Stimulated activated naive CD8-positive, alpha-beta T cell treated with anti-CD3 and anti-CD28 coated beads, Interleukin-15, amount 100 ng/mL, for 72 hours (primary cell): ENCODE measurements at regions not wholly inside any gene's neighbourhood (a gene's known extent, or its start where the extent isn't known, plus 50 kb on each side); places are given as distances from the start of the nearest gene placed in this dataset.
A peak's percentile ranks its signal among the peaks of the same experiment; 100 is the strongest.

Experiments used
- ATAC-seq: fragments of 150-1000 bp; cut with Tn5 transposase; 2 replicates; pipeline ENCODE4 v1.10.0; 2021; ENCODE audit warnings: mild to moderate bottlenecking, moderate library complexity
- DNase-seq, 2 donors: peaks; one replicate each; pipeline ENCODE4 v3.0.0; 2021 to 2022
- H3K27ac Mint-ChIP-seq, 2 donors: one replicate each; pipeline ENCODE4 v1.8.0; 2022; ENCODE audit warnings: mild to moderate bottlenecking in 2 of 2, mixed read lengths in 2 of 2, moderate library complexity in 2 of 2
- H3K27me3 Mint-ChIP-seq: one replicate; pipeline ENCODE4 v1.8.0; 2022; ENCODE audit warnings: mixed read lengths
- H3K4me1 Mint-ChIP-seq: one replicate; pipeline ENCODE4 v1.8.0; 2022; ENCODE audit warnings: mild to moderate bottlenecking, mixed read lengths
- H3K4me3 Mint-ChIP-seq, 2 donors: one replicate each; pipeline ENCODE4 v1.8.0; 2022; ENCODE audit warnings: mild to moderate bottlenecking in 2 of 2, mixed read lengths in 2 of 2, moderate library complexity in 1 of 2
- H3K9me3 Mint-ChIP-seq, 2 donors: one replicate each; pipeline ENCODE4 v1.8.0; 2022; ENCODE audit warnings: mixed read lengths in 2 of 2

- DNase-seq (no peak), ATAC-seq (no peak)
- no peaks in the 10 kb centered on the region for H3K9me3 Mint-ChIP-seq
- no peaks in the 10 kb centered on the region for H3K4me1 Mint-ChIP-seq
- no peak overlapping the region for H3K27ac Mint-ChIP-seq
- no peaks in the 10 kb centered on the region for H3K27me3 Mint-ChIP-seq
- H3K4me3 Mint-ChIP-seq: no peak overlapping the region
Observed at GRCh38 chr18:8484951-8485350, 124.3 kb upstream of the RAB12 start.

- H3K4me3 Mint-ChIP-seq: no peak overlapping the region
- H3K9me3 Mint-ChIP-seq: no peaks in the 10 kb centered on the region
- H3K27me3 Mint-ChIP-seq: peaks cover 13% of the 10 kb centered on the region
- H3K27ac Mint-ChIP-seq: no peak overlapping the region
- H3K4me1 Mint-ChIP-seq: no peaks in the 10 kb centered on the region
- ATAC-seq: no peak
- no peak for DNase-seq
Observed at GRCh38 chr18:8489761-8490160, 119.5 kb upstream of the RAB12 start.

GRCh38 chr18:8491516-8491915, 117.7 kb upstream of the RAB12 start:
- no peaks in the 10 kb centered on the region for H3K4me1 Mint-ChIP-seq
- no peaks in the 10 kb centered on the region for H3K9me3 Mint-ChIP-seq
- H3K27me3 Mint-ChIP-seq: peaks cover 23% of the 10 kb centered on the region
- H3K4me3 Mint-ChIP-seq: no peak overlapping the region
- DNase-seq (no peak), ATAC-seq (no peak)
- no peak overlapping the region for H3K27ac Mint-ChIP-seq

- no peak overlapping the region for H3K27ac Mint-ChIP-seq
- H3K27me3 Mint-ChIP-seq: peaks cover 23% of the 10 kb centered on the region
- no peak overlapping the region for H3K4me3 Mint-ChIP-seq
- ATAC-seq (no peak), DNase-seq (no peak)
- no peaks in the 10 kb centered on the region for H3K9me3 Mint-ChIP-seq
- no peaks in the 10 kb centered on the region for H3K4me1 Mint-ChIP-seq
Observed at GRCh38 chr18:8493141-8493540, 116.1 kb upstream of the RAB12 start.

- Mint-ChIP-seq H3K27ac (no peak overlapping the region), H3K9me3 (no peaks in the 10 kb centered on the region), H3K4me3 (no peak overlapping the region), H3K27me3 (peaks cover 23% of the 10 kb centered on the region), H3K4me1 (no peaks in the 10 kb centered on the region)
- ATAC-seq (peak; percentile 5), DNase-seq (no peak)
Observed at GRCh38 chr18:8496186-8496585, 113.1 kb upstream of the RAB12 start.

- DNase-seq (no peak), ATAC-seq (no peak)
- Mint-ChIP-seq H3K9me3 (no peaks in the 10 kb centered on the region), H3K4me3 (no peak overlapping the region), H3K27me3 (peaks cover 16% of the 10 kb centered on the region), H3K4me1 (no peaks in the 10 kb centered on the region), H3K27ac (no peak overlapping the region)
Observed at GRCh38 chr18:8498905-8499304, 110.3 kb upstream of the RAB12 start.

GRCh38 chr18:8499810-8500675, 109.2 kb upstream of the RAB12 start:
- peaks cover 10% of the 10 kb centered on the region for H3K27me3 Mint-ChIP-seq
- H3K9me3 Mint-ChIP-seq: no peaks in the 10 kb centered on the region
- peak overlapping the region in 1 of 2 donors; percentile 6 for H3K27ac Mint-ChIP-seq
- H3K4me1 Mint-ChIP-seq: no peaks in the 10 kb centered on the region
- DNase-seq: no peak
- ATAC-seq: no peak
- no peak overlapping the region for H3K4me3 Mint-ChIP-seq

- Mint-ChIP-seq H3K27ac (no peak overlapping the region), H3K4me3 (no peak overlapping the region), H3K4me1 (no peaks in the 10 kb centered on the region), H3K27me3 (no peaks in the 10 kb centered on the region), H3K9me3 (no peaks in the 10 kb centered on the region)
- no peak for ATAC-seq
- no peak for DNase-seq
Observed at GRCh38 chr18:8501044-8501443, 108.2 kb upstream of the RAB12 start.

- Mint-ChIP-seq H3K27me3 (no peaks in the 10 kb centered on the region), H3K9me3 (no peaks in the 10 kb centered on the region), H3K27ac (no peak overlapping the region), H3K4me1 (no peaks in the 10 kb centered on the region), H3K4me3 (no peak overlapping the region)
- ATAC-seq (no peak), DNase-seq (no peak)
Observed at GRCh38 chr18:8503248-8503647, 106.0 kb upstream of the RAB12 start.

GRCh38 chr18:8504424-8504823, 104.8 kb upstream of the RAB12 start:
- ATAC-seq (no peak), DNase-seq (no peak)
- H3K27me3 Mint-ChIP-seq: no peaks in the 10 kb centered on the region
- H3K27ac Mint-ChIP-seq: no peak overlapping the region
- H3K4me1 Mint-ChIP-seq: no peaks in the 10 kb centered on the region
- H3K9me3 Mint-ChIP-seq: no peaks in the 10 kb centered on the region
- no peak overlapping the region for H3K4me3 Mint-ChIP-seq

GRCh38 chr18:8504880-8505435, 104.3 kb upstream of the RAB12 start:
- H3K27me3 Mint-ChIP-seq: no peaks in the 10 kb centered on the region
- no peaks in the 10 kb centered on the region for H3K9me3 Mint-ChIP-seq
- DNase-seq: no peak
- no peak overlapping the region for H3K27ac Mint-ChIP-seq
- ATAC-seq: no peak
- no peaks in the 10 kb centered on the region for H3K4me1 Mint-ChIP-seq
- H3K4me3 Mint-ChIP-seq: no peak overlapping the region

GRCh38 chr18:8506251-8507049, 102.8 kb upstream of the RAB12 start:
- Mint-ChIP-seq H3K27ac (no peak overlapping the region), H3K4me3 (no peak overlapping the region), H3K9me3 (no peaks in the 10 kb centered on the region), H3K27me3 (no peaks in the 10 kb centered on the region), H3K4me1 (no peaks in the 10 kb centered on the region)
- ATAC-seq (no peak), DNase-seq (no peak)

- ATAC-seq (no peak), DNase-seq (no peak)
- no peaks in the 10 kb centered on the region for H3K9me3 Mint-ChIP-seq
- no peaks in the 10 kb centered on the region for H3K27me3 Mint-ChIP-seq
- H3K27ac Mint-ChIP-seq: no peak overlapping the region
- H3K4me1 Mint-ChIP-seq: no peaks in the 10 kb centered on the region
- no peak overlapping the region for H3K4me3 Mint-ChIP-seq
Observed at GRCh38 chr18:8507361-8507760, 101.9 kb upstream of the RAB12 start.

- DNase-seq: no peak
- Mint-ChIP-seq H3K9me3 (no peaks in the 10 kb centered on the region), H3K27me3 (no peaks in the 10 kb centered on the region), H3K4me1 (no peaks in the 10 kb centered on the region), H3K4me3 (no peak overlapping the region), H3K27ac (no peak overlapping the region)
- no peak for ATAC-seq
Observed at GRCh38 chr18:8507915-8508705, 101.1 kb upstream of the RAB12 start.

- no peak overlapping the region for H3K27ac Mint-ChIP-seq
- ATAC-seq (no peak), DNase-seq (no peak)
- H3K27me3 Mint-ChIP-seq: no peaks in the 10 kb centered on the region
- H3K9me3 Mint-ChIP-seq: no peaks in the 10 kb centered on the region
- H3K4me1 Mint-ChIP-seq: no peaks in the 10 kb centered on the region
- no peak overlapping the region for H3K4me3 Mint-ChIP-seq
Observed at GRCh38 chr18:8513249-8513648, 96.0 kb upstream of the RAB12 start.
